Prostate gland (tissue), 2 donors: ENCODE measurements at regions not wholly inside any gene's neighbourhood (a gene's known extent, or its start where the extent isn't known, plus 50 kb on each side); places are given as distances from the start of the nearest gene placed in this dataset.

Experiments used
- DNase-seq: peaks from one replicate; pipeline ENCODE4 v3.0.0-alpha.2; 2019; ENCODE audit warnings: low spot score
- H3K27ac ChIP-seq, 2 donors: fragments of 200-600 bp; sonication (generic); 2 replicates each; pipeline ENCODE4 v1.5.1; 2017 to 2019
- H3K27me3 ChIP-seq: fragments of 200-600 bp; sonication (generic); replicated peaks from 2 replicates; pipeline ENCODE4 v1.5.1; 2019; ENCODE audit not compliant: insufficient read depth
- H3K36me3 ChIP-seq, 2 donors: fragments of 200-600 bp; sonication (generic); 1 replicate in 1 of 2; 2 replicates in 1 of 2; pipeline versions ENCODE4 v1.5.1 to v1.8.1; 2017 to 2019
- H3K4me1 ChIP-seq: fragments of 200-600 bp; sonication (generic); replicated peaks from 2 replicates; pipeline ENCODE4 v1.5.1; 2019
- H3K4me3 ChIP-seq, 2 donors: fragments of 200-600 bp; sonication (generic); 2 replicates each; pipeline ENCODE4 v1.5.1; 2017 to 2019
- H3K9me3 ChIP-seq: fragments of 200-600 bp; sonication (generic); 2 replicates; pipeline ENCODE4 v1.5.1; 2017
- POLR2A ChIP-seq: fragments of 450-650 bp; IDR thresholded peaks from one replicate; pipeline ENCODE4 v1.6.1; 2016; ENCODE audit warnings: antibody characterized with exemption, mild to moderate bottlenecking
- POLR2AphosphoS5 ChIP-seq: sonication (generic); formaldehyde crosslinking; IDR thresholded peaks from one replicate; pipeline ENCODE4 v1.6.1; 2017; ENCODE audit warnings: antibody characterized with exemption
- WGBS: methylation state at CpG from one replicate; pipeline ENCODE4 v1.1.5; 2018; 5-methylcytosine and 5-hydroxymethylcytosine counted together
- intact Hi-C: fragments of 100-400 bp; cut with DNase I; formaldehyde crosslinking; loops from one replicate; pipeline ENCODE4 v1.14.2; 2022
- TF ChIP-seq, protein P1 (sequence below), 4 experiments: fragments of 200-600 bp in 2 of 4; fragments of 450-650 bp in 2 of 4; sonication (generic) in 2 of 4; IDR thresholded peaks; 1 replicate in 3 of 4; 2 replicates in 1 of 4; pipeline ENCODE4 v1.5.1; 2016 to 2019; ENCODE audit warnings: antibody characterized with exemption in 4 of 4, mild to moderate bottlenecking in 2 of 4, moderate library complexity in 2 of 4

GRCh38 chr13:106640515-106640914 lies 72.6 kb upstream of the ARGLU1 start:
- Histone ChIP-seq H3K4me1 (no peaks in the 10 kb centered on the region), H3K4me3 (no peak overlapping the region), H3K36me3 (no peaks in the 10 kb centered on the region), H3K27me3 (no peaks in the 10 kb centered on the region), H3K27ac (no peak overlapping the region), H3K9me3 (no peaks in the 10 kb centered on the region)
- WGBS = 95% methylated on average over 5 of the region's 5 CpGs
- TF ChIP-seq POLR2A = no peak
- TF ChIP-seq, protein P1, sequence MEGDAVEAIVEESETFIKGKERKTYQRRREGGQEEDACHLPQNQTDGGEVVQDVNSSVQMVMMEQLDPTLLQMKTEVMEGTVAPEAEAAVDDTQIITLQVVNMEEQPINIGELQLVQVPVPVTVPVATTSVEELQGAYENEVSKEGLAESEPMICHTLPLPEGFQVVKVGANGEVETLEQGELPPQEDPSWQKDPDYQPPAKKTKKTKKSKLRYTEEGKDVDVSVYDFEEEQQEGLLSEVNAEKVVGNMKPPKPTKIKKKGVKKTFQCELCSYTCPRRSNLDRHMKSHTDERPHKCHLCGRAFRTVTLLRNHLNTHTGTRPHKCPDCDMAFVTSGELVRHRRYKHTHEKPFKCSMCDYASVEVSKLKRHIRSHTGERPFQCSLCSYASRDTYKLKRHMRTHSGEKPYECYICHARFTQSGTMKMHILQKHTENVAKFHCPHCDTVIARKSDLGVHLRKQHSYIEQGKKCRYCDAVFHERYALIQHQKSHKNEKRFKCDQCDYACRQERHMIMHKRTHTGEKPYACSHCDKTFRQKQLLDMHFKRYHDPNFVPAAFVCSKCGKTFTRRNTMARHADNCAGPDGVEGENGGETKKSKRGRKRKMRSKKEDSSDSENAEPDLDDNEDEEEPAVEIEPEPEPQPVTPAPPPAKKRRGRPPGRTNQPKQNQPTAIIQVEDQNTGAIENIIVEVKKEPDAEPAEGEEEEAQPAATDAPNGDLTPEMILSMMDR (IDR thresholded peaks at IDR 0.05) = no peak
- TF ChIP-seq POLR2AphosphoS5 = no peak
- no peak for DNase-seq
- intact Hi-C loops = no loop called here

DNA sequence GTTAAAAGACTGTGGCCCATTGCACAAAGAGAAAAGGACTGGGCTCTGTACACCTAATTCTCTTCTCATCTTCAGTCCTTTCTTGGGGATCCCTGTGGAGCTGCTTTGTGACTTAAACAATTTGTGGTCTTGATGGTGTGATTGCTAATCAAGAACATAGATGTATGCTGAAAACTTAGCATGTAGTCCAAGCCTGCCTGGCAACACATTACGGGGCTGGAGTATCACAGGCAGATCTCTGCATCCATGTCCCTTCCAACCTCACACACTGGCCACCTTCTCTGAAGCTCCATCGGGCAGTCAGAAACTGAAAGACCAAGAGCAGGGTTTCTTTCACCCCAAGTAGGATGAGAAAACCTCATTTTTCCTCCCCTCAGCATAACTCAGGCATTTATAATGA lies 69.6 kb upstream of the ARGLU1 start:
- H3K27ac ChIP-seq = no peak overlapping the region
- no peaks in the 10 kb centered on the region for H3K27me3 ChIP-seq
- H3K9me3 ChIP-seq = no peaks in the 10 kb centered on the region
- WGBS = 96% methylated on average over 2 of the region's 2 CpGs
- TF ChIP-seq, protein P1 (IDR thresholded peaks at IDR 0.05) = no peak
- TF ChIP-seq POLR2A (no peak), POLR2AphosphoS5 (no peak)
- DNase-seq = no peak
- no peaks in the 10 kb centered on the region for H3K36me3 ChIP-seq
- no peaks in the 10 kb centered on the region for H3K4me1 ChIP-seq
- intact Hi-C loops = loop anchor here (10.0 kb wide), 1 partner anchor 487 kb away; no protein-coding TSS in a partner anchor
- H3K4me3 ChIP-seq = no peak overlapping the region

DNA sequence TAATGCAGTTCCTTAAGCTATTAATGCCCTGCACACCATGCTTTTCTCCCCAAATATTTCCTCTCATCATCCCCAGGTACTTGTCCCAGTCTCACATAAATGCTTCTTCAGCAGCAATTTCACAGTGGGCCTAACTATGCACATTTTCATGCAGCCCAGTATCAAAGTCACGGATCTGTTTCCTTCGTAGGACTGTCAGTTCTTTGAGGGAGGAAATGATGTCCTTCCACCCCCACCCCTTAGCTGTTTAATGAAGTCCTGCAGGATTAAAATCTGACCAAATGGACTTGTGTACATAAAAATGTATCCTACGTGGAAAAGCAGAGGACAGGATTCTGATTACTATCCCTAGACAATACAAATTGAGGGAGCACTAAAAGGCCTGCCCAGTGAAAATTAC lies 68.6 kb upstream of the ARGLU1 start:
- no peak for DNase-seq
- TF ChIP-seq, protein P1 (IDR thresholded peaks at IDR 0.05) = no peak
- TF ChIP-seq POLR2A (no peak), POLR2AphosphoS5 (no peak)
- no peaks in the 10 kb centered on the region for H3K36me3 ChIP-seq
- WGBS = 84% methylated on average over 3 of the region's 3 CpGs
- no peak overlapping the region for H3K4me3 ChIP-seq
- no peaks in the 10 kb centered on the region for H3K27me3 ChIP-seq
- H3K9me3 ChIP-seq = no peaks in the 10 kb centered on the region
- no peaks in the 10 kb centered on the region for H3K4me1 ChIP-seq
- intact Hi-C loops = loop anchor here (10.0 kb wide), 1 partner anchor 488 kb away; no protein-coding TSS in a partner anchor
- no peak overlapping the region for H3K27ac ChIP-seq

DNA sequence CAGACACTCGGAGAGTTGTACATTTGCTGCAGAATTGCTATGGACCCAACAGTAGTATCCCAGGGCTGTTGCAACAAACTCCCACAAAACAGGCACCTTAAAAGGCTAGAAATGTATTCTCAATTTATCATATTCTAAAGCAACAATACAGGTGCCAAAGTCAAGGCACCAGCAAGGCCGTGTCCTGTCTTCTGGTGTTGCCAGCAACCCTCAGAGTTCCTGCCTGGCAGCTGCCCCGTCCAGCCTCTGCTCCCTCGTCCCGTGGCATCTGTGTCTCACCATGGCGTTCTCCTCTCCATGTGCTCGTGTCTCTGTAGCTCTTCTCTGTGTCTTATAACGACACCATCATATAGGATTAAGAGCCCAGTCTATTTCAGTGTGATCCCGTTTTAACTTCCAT lies 67.7 kb upstream of the ARGLU1 start:
- 96% methylated on average over 9 of the region's 9 CpGs for WGBS
- intact Hi-C loops = loop anchor here (10.0 kb wide), 1 partner anchor 489 kb away; no protein-coding TSS in a partner anchor

GRCh38 chr13:106633321-106633720 lies 65.4 kb upstream of the ARGLU1 start:
- TF ChIP-seq POLR2AphosphoS5 (no peak), POLR2A (no peak)
- TF ChIP-seq, protein P1 (IDR thresholded peaks at IDR 0.05) = no peak
- Histone ChIP-seq H3K36me3 (no peaks in the 10 kb centered on the region), H3K27me3 (no peaks in the 10 kb centered on the region), H3K4me3 (no peak overlapping the region), H3K27ac (no peak overlapping the region), H3K9me3 (no peaks in the 10 kb centered on the region), H3K4me1 (no peaks in the 10 kb centered on the region)
- 82% methylated on average over 5 of the region's 5 CpGs for WGBS
- intact Hi-C loops = loop anchor here (10.0 kb wide), 1 partner anchor 491 kb away; no protein-coding TSS in a partner anchor
- DNase-seq = no peak

More for the DNA sequence above, 67.7 kb upstream of the ARGLU1 start:
- no peaks in the 10 kb centered on the region for H3K36me3 ChIP-seq
- no peaks in the 10 kb centered on the region for H3K9me3 ChIP-seq
- DNase-seq = no peak
- TF ChIP-seq, protein P1 (IDR thresholded peaks at IDR 0.05) = no peak
- TF ChIP-seq POLR2A (no peak), POLR2AphosphoS5 (no peak)
- H3K4me1 ChIP-seq = no peaks in the 10 kb centered on the region
- no peak overlapping the region for H3K4me3 ChIP-seq
- no peak overlapping the region for H3K27ac ChIP-seq
- H3K27me3 ChIP-seq = no peaks in the 10 kb centered on the region
